Kidney epithelial cell (primary cell): ENCODE measurements at regions not wholly inside any gene's neighbourhood (a gene's known extent, or its start where the extent isn't known, plus 50 kb on each side); places are given as distances from the start of the nearest gene placed in this dataset.

Source experiments
- DNase-seq: peaks from one replicate; pipeline ENCODE4 v3.0.0-alpha.2; 2010; ENCODE audit warnings: low read depth
- H3K27me3 ChIP-seq: 2 replicates; pipeline ENCODE4 v1.6.0; 2011; ENCODE audit warnings: low read length; ENCODE audit not compliant: control insufficient read depth, insufficient read depth
- H3K36me3 ChIP-seq: 2 replicates; pipeline ENCODE4 v1.5.1; 2011; ENCODE audit warnings: low read length; ENCODE audit not compliant: control insufficient read depth, insufficient read depth
- H3K4me3 ChIP-seq: 2 replicates; pipeline ENCODE4 v1.5.1; 2011; ENCODE audit warnings: low read depth, mild to moderate bottlenecking, control low read depth, low read length
- CTCF ChIP-seq: IDR thresholded peaks from 2 replicates; pipeline ENCODE4 v1.5.1; 2011; ENCODE audit warnings: mild to moderate bottlenecking, moderate library complexity, low read length, control low read depth, inconsistent platforms; ENCODE audit not compliant: insufficient read depth, poor library complexity, severe bottlenecking

GRCh38 chr13:89474432-89474831, 1803.3 kb downstream of the SLITRK5 start:
- Histone ChIP-seq H3K27me3 (no peaks in the 10 kb centered on the region), H3K36me3 (no peaks in the 10 kb centered on the region), H3K4me3 (no peak overlapping the region)
- TF ChIP-seq CTCF: no peak
- DNase-seq: no peak

- no peak overlapping the region for H3K4me3 ChIP-seq
- H3K27me3 ChIP-seq: no peaks in the 10 kb centered on the region
- TF ChIP-seq CTCF: no peak
- DNase-seq: no peak
- no peaks in the 10 kb centered on the region for H3K36me3 ChIP-seq
These were observed 1814.9 kb downstream of the SLITRK5 start for GRCh38 chr13:89486065-89486464.

GRCh38 chr13:89486709-89487108, 1815.5 kb downstream of the SLITRK5 start:
- no peak for DNase-seq
- Histone ChIP-seq H3K36me3 (no peaks in the 10 kb centered on the region), H3K4me3 (no peak overlapping the region), H3K27me3 (no peaks in the 10 kb centered on the region)
- TF ChIP-seq CTCF: no peak

GRCh38 chr13:89490661-89491060, 1819.5 kb downstream of the SLITRK5 start:
- no peak for DNase-seq
- H3K36me3 ChIP-seq: no peaks in the 10 kb centered on the region
- no peak for TF ChIP-seq CTCF
- H3K4me3 ChIP-seq: no peak overlapping the region
- no peaks in the 10 kb centered on the region for H3K27me3 ChIP-seq

GRCh38 chr13:89496478-89496877, 1825.3 kb downstream of the SLITRK5 start:
- Histone ChIP-seq H3K36me3 (no peaks in the 10 kb centered on the region), H3K4me3 (no peak overlapping the region), H3K27me3 (no peaks in the 10 kb centered on the region)
- no peak for TF ChIP-seq CTCF
- no peak for DNase-seq

GRCh38 chr13:89497658-89498057, 1826.5 kb downstream of the SLITRK5 start:
- H3K36me3 ChIP-seq: no peaks in the 10 kb centered on the region
- no peaks in the 10 kb centered on the region for H3K27me3 ChIP-seq
- DNase-seq: no peak
- H3K4me3 ChIP-seq: no peak overlapping the region
- no peak for TF ChIP-seq CTCF
